HG03060 (cell line): ENCODE measurements at regions not wholly inside any gene's neighbourhood (a gene's known extent, or its start where the extent isn't known, plus 50 kb on each side); places are given as distances from the start of the nearest gene placed in this dataset.

Experiments
- ATAC-seq: cut with Tn5 transposase; IDR thresholded peaks from one replicate; pipeline ENCODE4 v1.9.1; 2021; ENCODE audit warnings: low read depth, moderate number of reproducible peaks; ENCODE audit not compliant: unreplicated experiment

GRCh38 chr2:221716426-221717303, 144.6 kb upstream of the EPHA4 start:
- no peak for ATAC-seq

- ATAC-seq, result no peak
These were observed 143.6 kb upstream of the EPHA4 start for GRCh38 chr2:221715523-221716247.

- no peak for ATAC-seq
These were observed 138.6 kb upstream of the EPHA4 start for GRCh38 chr2:221710744-221711143.

- no peak for ATAC-seq
These were observed 136.8 kb upstream of the EPHA4 start for GRCh38 chr2:221708902-221709301.

- no peak for ATAC-seq
These were observed 133.2 kb upstream of the EPHA4 start for GRCh38 chr2:221705185-221705877.

DNA sequence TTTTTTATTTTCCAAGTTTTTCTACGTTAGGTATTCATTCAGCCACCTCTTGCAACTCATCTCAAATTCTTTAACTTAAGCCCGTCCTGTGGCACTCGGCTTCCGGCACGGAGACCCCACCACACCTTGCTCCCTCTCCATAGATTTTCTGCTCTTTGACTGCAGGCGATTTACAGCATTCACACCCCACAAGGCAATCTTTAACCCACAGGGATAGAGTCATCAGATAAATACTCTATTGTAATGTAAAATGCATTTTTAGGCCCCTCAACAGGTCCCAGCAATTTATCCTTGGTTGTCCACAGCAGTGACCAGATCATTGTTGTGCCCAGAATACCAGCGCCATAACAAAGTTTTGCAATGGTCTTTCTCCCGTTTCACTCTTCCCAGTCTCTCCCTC, 132.3 kb upstream of the EPHA4 start:
- ATAC-seq, result no peak

DNA sequence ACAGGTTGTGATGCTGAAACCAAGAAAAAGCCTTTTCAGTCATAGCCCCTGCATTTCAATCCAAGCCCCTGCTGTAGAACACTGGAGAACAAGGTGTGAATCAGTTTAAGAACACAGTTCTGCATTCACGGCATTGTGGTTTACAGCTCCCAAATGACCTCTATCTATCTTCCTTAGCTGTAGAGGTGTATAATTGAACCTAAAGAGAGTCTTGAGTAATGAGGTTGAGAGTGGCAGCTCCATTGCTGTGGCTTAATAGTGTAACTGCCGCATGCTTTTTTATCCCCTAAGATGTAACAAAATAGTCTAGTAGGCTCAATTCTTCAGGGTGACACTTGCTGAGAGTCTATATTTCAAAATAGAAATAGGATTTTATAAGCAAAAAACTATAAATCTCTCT, 121.3 kb upstream of the EPHA4 start:
- no peak for ATAC-seq

DNA sequence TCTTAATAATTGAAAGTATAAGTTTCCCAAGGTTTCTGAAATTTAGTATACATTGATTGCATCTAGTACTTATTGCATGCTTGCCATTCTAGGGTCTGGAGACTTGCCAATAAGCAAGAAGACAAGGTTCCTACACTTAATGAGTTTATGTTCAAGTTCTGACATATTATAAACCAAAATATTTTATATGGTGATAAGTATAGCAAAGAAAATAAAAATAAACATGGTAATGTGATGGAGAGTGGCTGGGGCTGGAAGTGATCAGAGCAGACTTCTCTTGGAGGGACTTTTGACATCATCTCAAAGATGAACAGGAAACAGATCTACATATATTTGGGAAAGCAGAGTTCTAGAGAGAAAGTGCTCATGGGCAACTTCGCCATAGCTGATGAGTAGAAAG, 119.5 kb upstream of the EPHA4 start:
- no peak for ATAC-seq

DNA sequence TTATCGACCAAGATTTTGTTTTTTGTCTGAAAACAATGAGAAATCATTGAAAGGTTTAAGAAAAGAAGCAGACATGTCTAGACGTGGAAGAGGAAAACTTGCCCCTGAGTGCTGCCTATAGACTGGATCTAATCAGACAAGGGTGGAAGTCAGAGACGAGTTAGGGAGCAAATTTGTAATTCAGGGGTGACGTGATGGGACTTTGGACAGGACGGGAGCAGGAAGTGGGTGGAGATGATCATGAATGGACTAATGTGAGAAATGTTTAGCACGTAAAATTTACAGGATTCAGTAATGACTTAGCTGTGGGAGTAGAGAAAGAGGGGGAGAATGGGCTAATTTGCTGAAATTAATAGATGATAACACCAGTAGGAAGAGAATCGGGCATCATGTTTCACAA, 117.0 kb upstream of the EPHA4 start:
- ATAC-seq, result no peak

GRCh38 chr2:221680548-221680947, 108.4 kb upstream of the EPHA4 start:
- ATAC-seq, result no peak

DNA sequence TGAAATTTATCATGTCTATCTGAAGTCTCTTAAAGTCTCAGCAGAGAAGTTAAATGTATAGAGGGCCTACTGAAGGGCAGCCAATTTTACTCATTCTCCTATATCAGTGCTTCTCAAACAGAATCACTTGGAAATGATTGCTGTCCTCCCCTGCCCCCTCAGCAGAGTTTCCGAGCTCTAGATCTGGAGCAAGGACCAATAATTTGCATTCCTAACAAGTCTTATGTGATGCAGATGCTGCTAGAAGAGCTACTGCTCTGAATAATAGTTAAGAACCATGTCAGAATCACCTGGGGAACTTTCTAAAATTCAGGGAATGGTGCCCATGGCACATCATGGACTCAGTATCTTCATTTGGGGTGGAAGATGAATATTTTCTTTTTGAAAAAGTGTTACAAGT, 105.6 kb upstream of the EPHA4 start:
- ATAC-seq, result no peak

GRCh38 chr2:221676566-221677172, 104.6 kb upstream of the EPHA4 start:
- no peak for ATAC-seq

DNA sequence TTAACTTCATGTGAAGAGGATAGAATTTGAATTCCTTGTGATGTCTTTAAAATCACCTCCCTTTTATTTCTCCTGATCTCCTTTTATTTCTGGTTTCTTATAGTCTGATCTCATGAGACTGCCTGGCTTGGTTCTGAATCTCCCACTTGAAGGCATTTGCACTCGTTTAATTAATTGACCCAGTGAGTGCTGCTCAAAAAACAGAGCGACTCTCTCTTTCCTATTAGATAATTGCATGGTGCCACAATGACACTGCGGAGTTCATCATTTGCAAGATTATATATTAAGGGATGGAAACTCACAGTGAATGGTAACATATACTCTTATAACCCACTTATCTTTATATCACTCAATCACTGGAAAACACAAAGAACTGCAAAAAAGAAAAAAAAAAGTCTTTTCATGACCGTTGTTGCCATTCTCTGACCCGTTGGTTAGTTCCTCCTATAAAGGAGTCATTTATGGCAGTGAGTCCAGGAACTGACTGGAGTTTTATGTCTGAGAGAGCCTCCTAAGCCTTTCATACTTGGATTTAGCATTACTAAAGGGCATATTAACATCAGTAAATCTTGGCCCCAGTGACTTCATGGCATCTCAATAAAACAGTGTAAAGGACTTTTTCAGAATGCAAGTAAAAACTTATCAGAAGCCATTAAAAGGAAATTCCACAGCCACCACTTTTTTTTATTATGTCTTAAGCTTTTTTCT, 103.3 kb upstream of the EPHA4 start:
- no peak for ATAC-seq

- no peak for ATAC-seq
These were observed 102.3 kb upstream of the EPHA4 start for GRCh38 chr2:221674446-221674845.

GRCh38 chr2:221673248-221673647, 101.1 kb upstream of the EPHA4 start:
- ATAC-seq, result no peak

DNA sequence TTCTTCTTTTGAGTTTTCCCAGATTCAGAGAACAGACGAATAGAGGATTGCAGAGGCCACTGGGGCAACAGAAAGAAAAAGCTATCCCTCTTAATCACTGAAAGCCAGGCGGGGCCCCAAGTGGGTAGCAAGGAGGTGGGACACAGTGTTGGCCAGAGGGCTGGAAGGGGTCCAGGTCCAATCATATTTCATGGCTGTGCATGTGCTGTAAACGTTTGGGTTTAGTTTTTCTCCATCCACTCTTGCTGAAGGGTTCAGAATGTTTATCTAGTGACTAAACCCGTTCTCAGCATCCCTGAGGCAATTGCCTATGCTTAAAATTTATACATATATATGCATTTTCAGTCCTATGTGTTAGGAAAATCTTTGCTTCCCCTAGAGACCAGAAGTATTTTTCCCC, 99.4 kb upstream of the EPHA4 start:
- no peak for ATAC-seq

DNA sequence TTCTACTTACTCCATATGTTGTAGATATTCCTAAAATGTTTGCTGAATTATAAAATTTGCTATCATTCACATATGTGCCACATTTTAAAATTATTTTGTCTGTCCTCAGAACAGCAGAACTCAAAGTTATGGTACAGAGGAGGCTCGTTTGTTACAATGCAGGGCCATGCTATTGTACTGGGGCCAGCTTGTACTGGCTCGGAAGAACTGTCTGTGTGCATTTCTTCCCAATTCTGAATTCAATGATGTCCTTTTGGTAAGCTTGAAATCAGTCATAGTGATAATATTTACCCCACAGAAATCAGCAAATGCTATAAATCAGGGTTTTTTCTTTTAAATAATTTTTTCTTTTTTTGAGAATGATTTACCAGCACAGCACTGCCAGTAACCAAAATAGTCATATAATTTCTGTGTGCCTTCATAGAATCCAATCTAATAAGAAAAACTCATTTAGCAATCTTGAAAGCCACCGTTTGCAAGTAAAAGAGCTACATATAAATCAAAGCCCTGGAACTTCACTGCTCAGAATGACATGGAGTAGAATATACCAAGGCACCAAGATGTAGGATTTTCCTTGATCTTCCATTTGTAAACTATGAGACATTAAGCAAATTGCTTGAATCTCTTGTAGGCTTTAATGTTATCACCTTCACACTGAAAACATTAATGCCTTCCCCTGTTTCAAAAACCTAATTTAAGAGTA, 90.7 kb upstream of the EPHA4 start:
- no peak for ATAC-seq

- ATAC-seq, result no peak
These were observed 85.7 kb upstream of the EPHA4 start for GRCh38 chr2:221657806-221658205.

- no peak for ATAC-seq
These were observed 83.2 kb upstream of the EPHA4 start for GRCh38 chr2:221655300-221655699.

DNA sequence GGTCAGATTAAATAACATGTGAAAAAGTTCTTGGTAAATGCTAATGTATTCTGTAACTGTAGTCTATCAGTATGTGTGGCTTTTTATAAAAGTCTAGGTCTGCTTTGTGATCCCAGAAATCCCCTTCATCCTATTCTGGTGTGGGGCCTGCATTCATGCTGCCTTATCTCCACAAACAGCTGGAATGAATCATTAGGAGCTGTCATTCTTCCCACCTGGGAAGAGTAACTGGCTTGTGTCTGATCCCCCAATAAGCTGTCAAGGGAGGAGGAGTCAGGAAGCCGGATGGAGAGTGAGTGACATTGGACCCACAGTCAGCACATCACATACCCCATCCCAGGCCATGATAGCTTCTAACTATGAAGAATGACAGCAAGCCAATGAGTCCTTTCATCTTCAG, 81.1 kb upstream of the EPHA4 start:
- ATAC-seq, result no peak
